MCF 10A (cell line): ENCODE measurements at regions not wholly inside any gene's neighbourhood (a gene's known extent, or its start where the extent isn't known, plus 50 kb on each side); places are given as distances from the start of the nearest gene placed in this dataset.

Experiments used
- BruUV-seq: library from RNA; stranded (reverse); fragments of 400-500 nt; replicated peaks from 2 replicates; lab custom pipeline; 2021; lab: Mats Ljungman, UMichigan
- CTCF ChIA-PET: fragments of 300-600 bp; sonication (Branson Sonifier 250); formaldehyde crosslinking; extraction: SDS; loops from one replicate; lab custom pipeline; 2021; ENCODE audit warnings: antibody characterized with exemption, inconsistent platforms; lab: Yijun Ruan, JAX
- POLR2A ChIA-PET: fragments of 300-600, 350-650 bp; sonication (Branson Sonifier 250); formaldehyde crosslinking; extraction: SDS; loops from one replicate; lab custom pipeline; 2020; ENCODE audit warnings: antibody characterized with exemption, inconsistent platforms; lab: Yijun Ruan, JAX
- DNase-seq: peaks from one replicate; pipeline ENCODE4 v3.0.0-alpha.2; 2018; ENCODE audit not compliant: unreplicated experiment
- H3K27ac Mint-ChIP-seq: one replicate; pipeline ENCODE4 v1.8.0; 2022; ENCODE audit warnings: mild to moderate bottlenecking, low read depth, mixed read lengths; ENCODE audit not compliant: unreplicated experiment
- H3K27me3 Mint-ChIP-seq: one replicate; pipeline ENCODE4 v1.8.0; 2022; ENCODE audit warnings: mixed read lengths; ENCODE audit not compliant: insufficient read depth, unreplicated experiment
- H3K36me3 Mint-ChIP-seq: one replicate; pipeline ENCODE4 v1.8.0; 2022; ENCODE audit warnings: mild to moderate bottlenecking, moderate library complexity, mixed read lengths; ENCODE audit not compliant: insufficient read depth, unreplicated experiment
- H3K4me1 Mint-ChIP-seq: one replicate; pipeline ENCODE4 v1.8.0; 2022; ENCODE audit warnings: mixed read lengths; ENCODE audit not compliant: insufficient read depth, unreplicated experiment
- H3K4me3 Mint-ChIP-seq: one replicate; pipeline ENCODE4 v1.8.0; 2022; ENCODE audit warnings: mild to moderate bottlenecking, moderate library complexity, mixed read lengths; ENCODE audit not compliant: unreplicated experiment
- H3K9me3 Mint-ChIP-seq: one replicate; pipeline ENCODE4 v1.8.0; 2022; ENCODE audit warnings: mixed read lengths; ENCODE audit not compliant: unreplicated experiment
- CTCF ChIP-seq: fragments of 200-600 bp; IDR thresholded peaks from one replicate; pipeline ENCODE4 v1.8.0; 2022; ENCODE audit warnings: antibody characterized with exemption, mild to moderate bottlenecking; ENCODE audit not compliant: unreplicated experiment
- intact Hi-C: fragments of 100-400 bp; cut with micrococcal nuclease; formaldehyde crosslinking; loops from 2 replicates; pipeline ENCODE4 v1.14.1; 2022

- intact Hi-C loops = no loop called here
- H3K9me3 Mint-ChIP-seq = no peaks in the 10 kb centered on the region
- TF ChIP-seq CTCF = no peak
- H3K36me3 Mint-ChIP-seq = no peaks in the 10 kb centered on the region
- H3K27ac Mint-ChIP-seq = no peak overlapping the region
- DNase-seq = no peak
- no TSS peak for BruUV-seq
- H3K27me3 Mint-ChIP-seq = no peaks in the 10 kb centered on the region
- no peaks in the 10 kb centered on the region for H3K4me1 Mint-ChIP-seq
- CTCF ChIA-PET = no interaction called here
- H3K4me3 Mint-ChIP-seq = no peak overlapping the region
- POLR2A ChIA-PET = no interaction called here
These were observed 57.1 kb upstream of the GCM1 start for GRCh38 chr6:53205778-53206177.

GRCh38 chr6:53203483-53203882, 54.8 kb upstream of the GCM1 start:
- no peak for TF ChIP-seq CTCF
- intact Hi-C loops = no loop called here
- Mint-ChIP-seq H3K4me3 (no peak overlapping the region), H3K4me1 (no peaks in the 10 kb centered on the region), H3K36me3 (no peaks in the 10 kb centered on the region), H3K27me3 (no peaks in the 10 kb centered on the region), H3K9me3 (no peaks in the 10 kb centered on the region), H3K27ac (no peak overlapping the region)
- no TSS peak for BruUV-seq
- no peak for DNase-seq
- POLR2A ChIA-PET = no interaction called here
- CTCF ChIA-PET = interaction anchor here (0.9 to 1.0 kb wide), 2 partner anchors 27 to 42 kb away, joined by 3 read pairs; no protein-coding TSS in a partner anchor

GRCh38 chr6:53202052-53202451, 53.4 kb upstream of the GCM1 start:
- no peak overlapping the region for H3K4me3 Mint-ChIP-seq
- TF ChIP-seq CTCF = no peak
- H3K4me1 Mint-ChIP-seq = no peaks in the 10 kb centered on the region
- no peaks in the 10 kb centered on the region for H3K36me3 Mint-ChIP-seq
- intact Hi-C loops = no loop called here
- DNase-seq = no peak
- H3K9me3 Mint-ChIP-seq = no peaks in the 10 kb centered on the region
- BruUV-seq = no TSS peak
- H3K27ac Mint-ChIP-seq = no peak overlapping the region
- POLR2A ChIA-PET = no interaction called here
- CTCF ChIA-PET = interaction anchor here (0.7 kb wide), 1 partner anchor 209 kb away, joined by 5 read pairs; no protein-coding TSS in a partner anchor
- no peaks in the 10 kb centered on the region for H3K27me3 Mint-ChIP-seq

GRCh38 chr6:53201270-53201669, 52.6 kb upstream of the GCM1 start:
- no TSS peak for BruUV-seq

More at GRCh38 chr6:53201270-53201669, 52.6 kb upstream of the GCM1 start:
- intact Hi-C loops = no loop called here
- no peak for TF ChIP-seq CTCF
- Mint-ChIP-seq H3K36me3 (no peaks in the 10 kb centered on the region), H3K4me1 (no peaks in the 10 kb centered on the region), H3K4me3 (no peak overlapping the region), H3K27me3 (no peaks in the 10 kb centered on the region), H3K9me3 (no peaks in the 10 kb centered on the region), H3K27ac (no peak overlapping the region)
- POLR2A ChIA-PET = no interaction called here
- CTCF ChIA-PET = interaction anchor here (0.7 kb wide), 1 partner anchor 210 kb away, joined by 5 read pairs; no protein-coding TSS in a partner anchor
- DNase-seq = no peak
